CD8-positive, alpha-beta memory T cell (primary cell): ENCODE measurements at regions not wholly inside any gene's neighbourhood (a gene's known extent, or its start where the extent isn't known, plus 50 kb on each side); places are given as distances from the start of the nearest gene placed in this dataset.

ENCODE experiments used
- CTCF ChIA-PET: fragments of 350-600 bp; sonication (Branson Sonifier 250); formaldehyde crosslinking; loops from one replicate; lab custom pipeline; 2021; ENCODE audit warnings: antibody characterized with exemption; lab: Charles Lee
- POLR2A ChIA-PET: fragments of 350-600 bp; sonication (Branson Sonifier 250); formaldehyde crosslinking; loops from one replicate; lab custom pipeline; 2021; ENCODE audit warnings: antibody characterized with exemption; lab: Charles Lee
- DNase-seq, 5 donors: peaks; one replicate each; pipeline versions ENCODE4 v3.0.0 to v3.0.0-alpha.2; 2020 to 2022; ENCODE audit warnings: mixed read lengths in 1 of 5
- H3K27ac ChIP-seq: one replicate; pipeline ENCODE4 v1.7.0; 2013; ENCODE audit warnings: low read depth, mild to moderate bottlenecking, low read length, moderate library complexity
- H3K27me3 ChIP-seq: 2 replicates; pipeline ENCODE4 v1.7.0; 2013; ENCODE audit warnings: low read length, mild to moderate bottlenecking; ENCODE audit not compliant: insufficient read depth, poor library complexity, severe bottlenecking
- H3K36me3 ChIP-seq: 2 replicates; pipeline ENCODE4 v1.7.0; 2013; ENCODE audit warnings: mild to moderate bottlenecking, low read length, moderate library complexity; ENCODE audit not compliant: insufficient read depth
- H3K4me1 ChIP-seq: 2 replicates; pipeline ENCODE4 v1.7.0; 2013; ENCODE audit warnings: mild to moderate bottlenecking, low read length, moderate library complexity; ENCODE audit not compliant: insufficient read depth
- H3K4me3 ChIP-seq: 2 replicates; pipeline ENCODE4 v1.7.0; 2013; ENCODE audit warnings: mild to moderate bottlenecking, low read length
- H3K9me3 ChIP-seq: 2 replicates; pipeline ENCODE4 v1.7.0; 2013; ENCODE audit warnings: mild to moderate bottlenecking, low read length
- H3K27ac Mint-ChIP-seq, 8 donors: one replicate each; pipeline ENCODE4 v1.8.0; 2020 to 2021; ENCODE audit warnings: mixed read lengths in 8 of 8, mild to moderate bottlenecking in 6 of 8, inconsistent platforms in 3 of 8, moderate library complexity in 3 of 8
- H3K27me3 Mint-ChIP-seq, 2 donors: one replicate each; pipeline ENCODE4 v1.8.0; 2020 to 2021; ENCODE audit warnings: mixed read lengths in 2 of 2, mild to moderate bottlenecking in 1 of 2, moderate library complexity in 1 of 2
- H3K36me3 Mint-ChIP-seq, 3 donors: one replicate each; pipeline ENCODE4 v1.8.0; 2020 to 2021; ENCODE audit warnings: mixed read lengths in 3 of 3, inconsistent platforms in 1 of 3, mild to moderate bottlenecking in 1 of 3
- H3K4me1 Mint-ChIP-seq, 3 donors: one replicate each; pipeline ENCODE4 v1.8.0; 2020 to 2021; ENCODE audit warnings: mixed read lengths in 3 of 3, inconsistent platforms in 1 of 3, mild to moderate bottlenecking in 1 of 3
- H3K4me3 Mint-ChIP-seq, 7 donors: one replicate each; pipeline ENCODE4 v1.8.0; 2020 to 2021; ENCODE audit warnings: mixed read lengths in 7 of 7, mild to moderate bottlenecking in 6 of 7, moderate library complexity in 4 of 7, inconsistent platforms in 2 of 7
- H3K9me3 Mint-ChIP-seq, 5 donors: one replicate each; pipeline ENCODE4 v1.8.0; 2020 to 2022; ENCODE audit warnings: mixed read lengths in 5 of 5, mild to moderate bottlenecking in 3 of 5, moderate library complexity in 2 of 5, inconsistent platforms in 1 of 5

- ChIA-PET CTCF (no interaction called here), POLR2A (no interaction called here)
- H3K36me3 ChIP-seq: no peaks in the 10 kb centered on the region
- Mint-ChIP-seq H3K27ac (no peak overlapping the region), H3K4me1 (no peaks in the 10 kb centered on the region), H3K9me3 (peaks cover 0 to under 1% (median 0%) of the 10 kb centered on the region in 5 donors), H3K4me3 (no peak overlapping the region), H3K36me3 (no peaks in the 10 kb centered on the region), H3K27me3 (peaks cover 0 to 1% of the 10 kb centered on the region in 2 donors)
- H3K4me1 ChIP-seq: no peaks in the 10 kb centered on the region
- H3K4me3 ChIP-seq: no peak overlapping the region
- no peaks in the 10 kb centered on the region for H3K27me3 ChIP-seq
- H3K9me3 ChIP-seq: no peaks in the 10 kb centered on the region
- H3K27ac ChIP-seq: no peak overlapping the region
- no peak for DNase-seq
These were observed 632.6 kb upstream of the KIRREL3 start for GRCh38 chr11:127632976-127633680.

DNA sequence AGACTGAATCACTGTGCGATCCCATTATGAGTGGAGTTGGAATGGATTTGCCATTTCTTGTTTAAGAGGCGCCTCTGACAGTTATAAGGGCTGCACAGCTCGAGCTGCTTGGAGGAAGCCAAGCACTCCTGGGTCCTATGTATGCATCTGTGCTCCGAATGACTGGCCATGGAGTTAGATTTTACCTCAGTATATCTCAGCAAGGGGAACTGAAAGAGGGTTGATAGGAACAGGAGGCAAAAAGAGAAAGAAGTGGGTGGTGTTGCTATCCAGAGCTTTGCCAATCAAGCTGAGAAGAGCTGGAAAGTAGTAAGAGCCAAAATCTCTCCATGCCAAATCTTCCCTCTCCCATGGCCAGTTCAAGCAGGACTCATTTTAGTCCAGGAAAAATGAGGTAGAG is 632.0 kb upstream of the KIRREL3 start:
- ChIA-PET POLR2A (no interaction called here), CTCF (no interaction called here)
- no peaks in the 10 kb centered on the region for H3K9me3 Mint-ChIP-seq
- no peaks in the 10 kb centered on the region for H3K36me3 Mint-ChIP-seq
- no peaks in the 10 kb centered on the region for H3K4me1 Mint-ChIP-seq
- H3K27me3 ChIP-seq: no peaks in the 10 kb centered on the region
- H3K4me1 ChIP-seq: no peaks in the 10 kb centered on the region
- H3K27me3 Mint-ChIP-seq: peaks cover 0 to 1% of the 10 kb centered on the region in 2 donors
- no peak overlapping the region for H3K4me3 Mint-ChIP-seq
- no peaks in the 10 kb centered on the region for H3K36me3 ChIP-seq
- no peak overlapping the region for H3K27ac Mint-ChIP-seq
- H3K27ac ChIP-seq: no peak overlapping the region
- DNase-seq: no peak
- no peaks in the 10 kb centered on the region for H3K9me3 ChIP-seq
- H3K4me3 ChIP-seq: no peak overlapping the region

DNA sequence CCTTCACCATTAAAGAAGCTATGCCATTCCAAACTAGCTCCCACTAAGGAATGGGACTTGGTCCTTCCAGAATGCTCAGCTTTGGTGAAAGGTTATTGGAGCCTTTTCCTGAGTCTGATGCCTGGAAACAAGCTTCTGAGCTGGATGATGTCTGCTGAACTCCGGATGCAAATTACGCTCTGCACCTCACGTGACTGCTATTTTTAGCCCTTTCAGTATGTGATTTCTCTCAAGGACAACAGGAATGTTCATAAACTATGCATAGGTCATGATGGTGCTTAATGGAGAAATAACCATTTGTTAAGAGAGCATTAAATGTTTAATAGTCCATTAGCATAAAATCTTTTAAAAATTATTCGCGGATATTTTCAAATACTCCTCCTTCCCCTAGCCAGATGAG is 631.4 kb upstream of the KIRREL3 start:
- Mint-ChIP-seq H3K27ac (no peak overlapping the region), H3K27me3 (peaks cover 0 to 3% of the 10 kb centered on the region in 2 donors), H3K36me3 (no peaks in the 10 kb centered on the region), H3K4me1 (no peaks in the 10 kb centered on the region), H3K9me3 (peaks cover 0 to 3% (median 0%) of the 10 kb centered on the region in 5 donors), H3K4me3 (no peak overlapping the region)
- DNase-seq: no peak
- CTCF ChIA-PET: no interaction called here
- POLR2A ChIA-PET: no interaction called here
- H3K9me3 ChIP-seq: no peaks in the 10 kb centered on the region
- no peaks in the 10 kb centered on the region for H3K27me3 ChIP-seq
- H3K4me1 ChIP-seq: no peaks in the 10 kb centered on the region
- no peak overlapping the region for H3K4me3 ChIP-seq
- no peaks in the 10 kb centered on the region for H3K36me3 ChIP-seq
- no peak overlapping the region for H3K27ac ChIP-seq

DNA sequence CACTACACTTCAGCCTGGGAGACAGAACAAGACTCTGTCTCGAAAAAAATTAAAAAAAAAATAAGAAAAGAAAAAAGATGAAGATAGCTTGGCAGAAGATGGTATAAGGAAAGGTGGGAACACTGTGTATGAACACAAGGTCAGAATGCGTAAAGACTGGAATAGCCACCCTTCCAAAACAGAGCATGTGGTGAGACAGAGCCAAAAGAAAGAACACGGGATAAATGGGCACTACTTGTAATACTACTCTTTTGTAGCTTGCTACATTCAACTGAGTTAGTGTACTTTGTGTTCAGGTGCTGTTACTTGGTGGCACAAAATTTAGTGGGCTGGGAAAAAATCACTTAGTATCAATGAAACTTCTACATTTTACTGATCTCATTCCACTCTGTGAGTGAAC is 628.6 kb upstream of the KIRREL3 start:
- Mint-ChIP-seq H3K27me3 (peaks cover 0 to 3% of the 10 kb centered on the region in 2 donors), H3K4me3 (no peak overlapping the region), H3K27ac (no peak overlapping the region), H3K36me3 (no peaks in the 10 kb centered on the region), H3K9me3 (peaks cover 0 to 6% (median 0%) of the 10 kb centered on the region in 5 donors), H3K4me1 (no peaks in the 10 kb centered on the region)
- CTCF ChIA-PET: no interaction called here
- no peaks in the 10 kb centered on the region for H3K4me1 ChIP-seq
- no peaks in the 10 kb centered on the region for H3K9me3 ChIP-seq
- POLR2A ChIA-PET: no interaction called here
- H3K36me3 ChIP-seq: no peaks in the 10 kb centered on the region
- no peaks in the 10 kb centered on the region for H3K27me3 ChIP-seq
- no peak overlapping the region for H3K4me3 ChIP-seq
- no peak for DNase-seq
- no peak overlapping the region for H3K27ac ChIP-seq

DNA sequence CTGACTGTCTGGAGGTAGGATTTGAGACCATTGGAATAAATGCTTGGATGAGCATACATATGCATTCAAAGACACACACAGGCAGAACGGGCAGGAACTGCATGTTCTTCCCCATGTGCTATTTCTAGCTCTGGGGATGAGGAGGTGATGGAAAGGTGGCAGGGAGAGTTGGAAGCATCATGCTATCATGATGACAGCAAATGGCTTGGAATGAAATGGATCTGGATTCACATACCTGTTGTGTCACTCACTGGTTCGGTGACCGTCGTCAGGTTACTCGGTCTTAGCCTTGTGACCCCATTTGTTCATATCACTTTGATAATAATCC is 627.9 kb upstream of the KIRREL3 start:
- Mint-ChIP-seq H3K9me3 (peaks cover 0 to 6% (median 0%) of the 10 kb centered on the region in 5 donors), H3K36me3 (no peaks in the 10 kb centered on the region), H3K27me3 (peaks cover 0 to 4% of the 10 kb centered on the region in 2 donors), H3K4me1 (no peaks in the 10 kb centered on the region), H3K27ac (no peak overlapping the region), H3K4me3 (no peak overlapping the region)
- ChIA-PET POLR2A (no interaction called here), CTCF (no interaction called here)
- DNase-seq: no peak
- Histone ChIP-seq H3K36me3 (no peaks in the 10 kb centered on the region), H3K27ac (no peak overlapping the region), H3K4me1 (no peaks in the 10 kb centered on the region), H3K4me3 (no peak overlapping the region), H3K9me3 (no peaks in the 10 kb centered on the region), H3K27me3 (no peaks in the 10 kb centered on the region)

DNA sequence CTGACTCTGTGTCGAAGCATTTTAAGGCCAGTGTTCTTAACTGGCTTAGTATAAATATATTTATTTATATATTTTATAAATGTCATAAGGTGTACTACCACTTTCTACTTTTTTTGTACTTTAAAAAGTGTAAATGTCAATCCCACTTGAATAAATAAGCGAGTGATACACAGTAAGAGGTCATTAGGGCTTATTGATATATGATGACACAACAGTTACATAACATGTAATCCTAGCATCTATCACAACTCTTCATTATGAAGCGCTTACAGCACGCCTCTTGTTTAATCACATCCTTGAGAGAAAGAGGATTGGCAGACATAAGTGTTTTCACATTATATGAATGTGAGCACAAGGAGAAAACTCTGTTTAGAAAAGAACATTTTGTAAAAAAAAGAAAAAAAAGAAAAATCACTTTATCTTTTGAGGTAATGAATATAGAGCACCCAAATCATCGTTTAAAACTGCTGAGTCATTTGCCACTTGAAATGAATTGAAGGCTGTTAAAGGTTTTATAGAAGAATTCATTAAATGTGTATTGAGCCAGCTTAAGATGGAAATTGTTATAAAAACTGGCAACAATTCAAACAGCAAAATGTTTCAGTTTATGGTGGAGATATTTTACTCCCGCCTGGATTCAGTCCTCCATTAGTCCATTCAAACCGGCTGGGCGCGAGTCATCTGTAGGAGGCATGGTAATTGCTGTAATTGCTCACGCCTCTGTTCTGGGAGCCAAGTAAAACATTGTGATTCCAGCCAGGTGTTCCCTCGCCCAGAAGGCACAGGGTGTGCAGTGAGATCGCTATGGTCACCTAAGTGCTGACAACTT is 627.3 kb upstream of the KIRREL3 start:
- Histone ChIP-seq H3K9me3 (no peaks in the 10 kb centered on the region), H3K36me3 (no peaks in the 10 kb centered on the region), H3K27me3 (no peaks in the 10 kb centered on the region), H3K4me1 (no peaks in the 10 kb centered on the region), H3K4me3 (no peak overlapping the region), H3K27ac (no peak overlapping the region)
- Mint-ChIP-seq H3K4me3 (no peak overlapping the region), H3K9me3 (peaks cover 0 to 6% (median 0%) of the 10 kb centered on the region in 5 donors), H3K4me1 (no peaks in the 10 kb centered on the region), H3K27ac (no peak overlapping the region), H3K27me3 (peaks cover 0 to 4% of the 10 kb centered on the region in 2 donors), H3K36me3 (no peaks in the 10 kb centered on the region)
- no peak for DNase-seq
- ChIA-PET CTCF (no interaction called here), POLR2A (no interaction called here)

DNA sequence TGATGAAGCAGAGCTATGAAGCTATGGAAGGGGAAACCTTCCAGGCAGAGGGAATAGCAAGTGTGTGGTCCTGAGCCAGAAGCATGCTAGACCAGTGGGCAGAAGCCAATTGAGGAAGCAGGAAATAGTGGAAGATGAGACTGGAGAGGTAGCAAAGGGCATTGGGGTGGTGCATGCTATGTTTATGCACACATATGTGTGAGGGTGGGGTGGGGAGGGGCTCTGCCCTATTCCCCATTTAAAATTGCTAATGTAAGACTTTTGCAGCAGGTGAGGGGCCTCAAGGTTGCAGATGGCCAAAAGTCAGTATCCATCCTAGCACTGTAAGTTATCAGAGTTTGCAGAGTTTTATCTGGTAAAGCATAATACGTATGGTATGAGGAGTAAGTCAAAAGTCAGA is 626.6 kb upstream of the KIRREL3 start:
- POLR2A ChIA-PET: no interaction called here
- no peak overlapping the region for H3K4me3 ChIP-seq
- peaks cover 0 to 6% (median 0%) of the 10 kb centered on the region in 5 donors for H3K9me3 Mint-ChIP-seq
- no peaks in the 10 kb centered on the region for H3K9me3 ChIP-seq
- no peaks in the 10 kb centered on the region for H3K4me1 ChIP-seq
- H3K27me3 Mint-ChIP-seq: peaks cover 0 to 4% of the 10 kb centered on the region in 2 donors
- H3K27ac ChIP-seq: no peak overlapping the region
- DNase-seq: no peak
- H3K27me3 ChIP-seq: no peaks in the 10 kb centered on the region
- CTCF ChIA-PET: no interaction called here
- H3K27ac Mint-ChIP-seq: no peak overlapping the region
- H3K36me3 ChIP-seq: no peaks in the 10 kb centered on the region
- no peaks in the 10 kb centered on the region for H3K4me1 Mint-ChIP-seq
- no peaks in the 10 kb centered on the region for H3K36me3 Mint-ChIP-seq
- no peak overlapping the region for H3K4me3 Mint-ChIP-seq

DNA sequence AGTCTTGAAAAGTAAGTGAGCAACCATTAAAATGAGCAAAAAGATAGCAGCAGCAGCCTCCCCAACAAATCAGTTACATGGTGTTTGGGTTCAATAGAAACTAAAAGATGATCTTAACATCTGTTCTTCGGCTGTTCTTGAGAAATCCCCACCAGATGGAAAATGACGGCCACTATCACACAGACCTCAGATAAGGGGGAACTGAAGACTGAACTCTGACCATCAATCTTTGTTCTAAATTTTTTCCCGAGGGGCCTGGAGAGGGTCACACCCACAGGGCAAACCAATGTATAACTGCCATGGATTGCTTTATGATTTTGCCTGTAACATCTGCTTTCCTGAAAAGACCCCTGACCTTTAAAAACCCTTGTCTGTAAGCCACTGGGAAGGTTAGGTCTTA is 624.8 kb upstream of the KIRREL3 start:
- H3K27ac Mint-ChIP-seq: no peak overlapping the region
- ChIA-PET POLR2A (no interaction called here), CTCF (no interaction called here)
- no peaks in the 10 kb centered on the region for H3K4me1 Mint-ChIP-seq
- H3K27ac ChIP-seq: no peak overlapping the region
- H3K9me3 ChIP-seq: no peaks in the 10 kb centered on the region
- H3K27me3 Mint-ChIP-seq: peaks cover 0 to 3% of the 10 kb centered on the region in 2 donors
- no peaks in the 10 kb centered on the region for H3K27me3 ChIP-seq
- H3K36me3 ChIP-seq: no peaks in the 10 kb centered on the region
- DNase-seq: no peak
- H3K9me3 Mint-ChIP-seq: peaks cover 0 to 6% (median 0%) of the 10 kb centered on the region in 5 donors
- no peaks in the 10 kb centered on the region for H3K4me1 ChIP-seq
- H3K36me3 Mint-ChIP-seq: no peaks in the 10 kb centered on the region
- H3K4me3 ChIP-seq: no peak overlapping the region
- H3K4me3 Mint-ChIP-seq: no peak overlapping the region
